Smooth muscle cell (in vitro differentiated cells): ENCODE measurements at regions not wholly inside any gene's neighbourhood (a gene's known extent, or its start where the extent isn't known, plus 50 kb on each side); places are given as distances from the start of the nearest gene placed in this dataset.

Experiments
- DNase-seq: peaks from one replicate; lab custom pipeline; 2025; ENCODE audit not compliant: unreplicated experiment; lab: John Stamatoyannopoulos, UW
- H2AFZ ChIP-seq: fragments of 200-600 bp; sonication (generic); 2 replicates; pipeline ENCODE4 v1.6.0; 2016; ENCODE audit warnings: antibody characterized with exemption, low read depth, mild to moderate bottlenecking
- H3F3A ChIP-seq: fragments of 200-600 bp; sonication (generic); 2 replicates; pipeline ENCODE4 v1.6.0; 2017; ENCODE audit warnings: antibody characterized with exemption, low read depth
- H3K27ac ChIP-seq: fragments of 200-600 bp; sonication (generic); 2 replicates; pipeline ENCODE4 v1.5.1; 2016; ENCODE audit warnings: low read depth, mild to moderate bottlenecking
- H3K27me3 ChIP-seq: fragments of 200-600 bp; sonication (generic); 2 replicates; pipeline ENCODE4 v1.6.1; 2016; ENCODE audit warnings: low read depth, mild to moderate bottlenecking
- H3K36me3 ChIP-seq: fragments of 200-600 bp; sonication (generic); 2 replicates; pipeline ENCODE4 v1.5.1; 2016; ENCODE audit warnings: low read depth
- H3K4me1 ChIP-seq: fragments of 200-600 bp; sonication (generic); 2 replicates; pipeline ENCODE4 v1.5.1; 2016; ENCODE audit warnings: low read depth
- H3K4me2 ChIP-seq: fragments of 200-600 bp; sonication (generic); 2 replicates; pipeline ENCODE4 v1.6.0; 2016; ENCODE audit warnings: mild to moderate bottlenecking
- H3K4me3 ChIP-seq: fragments of 200-600 bp; sonication (generic); 2 replicates; pipeline ENCODE4 v1.5.1; 2016; ENCODE audit warnings: mild to moderate bottlenecking
- H3K79me2 ChIP-seq: fragments of 200-600 bp; sonication (generic); 2 replicates; pipeline ENCODE4 v1.6.0; 2016; ENCODE audit warnings: low read depth, mild to moderate bottlenecking
- H3K9ac ChIP-seq: fragments of 200-600 bp; sonication (generic); 2 replicates; pipeline ENCODE4 v1.6.0; 2016; ENCODE audit warnings: low read depth
- H3K9me3 ChIP-seq: fragments of 200-600 bp; sonication (generic); replicated peaks from 2 replicates; pipeline ENCODE4 v1.5.1; 2016; ENCODE audit warnings: low read depth
- H4K20me1 ChIP-seq: fragments of 200-600 bp; sonication (generic); 2 replicates; pipeline ENCODE4 v1.6.0; 2016; ENCODE audit warnings: low read depth
- CTCF ChIP-seq: fragments of 200-600 bp; sonication (generic); IDR thresholded peaks from 2 replicates; pipeline ENCODE4 v1.5.1; 2017; ENCODE audit warnings: borderline replicate concordance, mild to moderate bottlenecking, antibody characterized with exemption; ENCODE audit not compliant: insufficient read depth, poor library complexity, severe bottlenecking
- WGBS: methylation state at CpG from one replicate; pipeline ENCODE4 v1.1.7; 2016; ENCODE audit warnings: low lambda C conversion rate; 5-methylcytosine and 5-hydroxymethylcytosine counted together

GRCh38 chr9:87243602-87244001, 254.1 kb upstream of the DAPK1 start:
- Histone ChIP-seq H3K36me3 (no peaks in the 10 kb centered on the region), H3K9me3 (no peaks in the 10 kb centered on the region), H3K4me3 (no peak overlapping the region), H3K27me3 (no peaks in the 10 kb centered on the region), H3F3A (no peaks in the 10 kb centered on the region), H3K79me2 (no peaks in the 10 kb centered on the region), H3K4me1 (no peaks in the 10 kb centered on the region), H3K27ac (no peak overlapping the region), H4K20me1 (no peaks in the 10 kb centered on the region), H3K9ac (no peak overlapping the region), H2AFZ (no peak overlapping the region), H3K4me2 (no peak overlapping the region)
- 81% methylated on average over 2 of the region's 2 CpGs for WGBS
- DNase-seq = no peak
- no peak for TF ChIP-seq CTCF

- Histone ChIP-seq H3F3A (no peaks in the 10 kb centered on the region), H3K9ac (no peak overlapping the region), H3K79me2 (no peaks in the 10 kb centered on the region), H3K36me3 (no peaks in the 10 kb centered on the region), H3K27ac (no peak overlapping the region), H3K4me3 (no peak overlapping the region), H3K4me2 (no peak overlapping the region), H2AFZ (no peak overlapping the region), H3K9me3 (no peaks in the 10 kb centered on the region), H3K4me1 (no peaks in the 10 kb centered on the region), H4K20me1 (no peaks in the 10 kb centered on the region), H3K27me3 (no peaks in the 10 kb centered on the region)
- WGBS = 62% methylated on average over 4 of the region's 4 CpGs
- DNase-seq = no peak
- TF ChIP-seq CTCF = no peak
Measured at GRCh38 chr9:87245271-87245670, 252.4 kb upstream of the DAPK1 start.

- Histone ChIP-seq H3K79me2 (no peaks in the 10 kb centered on the region), H3K4me2 (no peak overlapping the region), H3K27me3 (no peaks in the 10 kb centered on the region), H3K27ac (no peak overlapping the region), H3K36me3 (no peaks in the 10 kb centered on the region), H3K4me3 (no peak overlapping the region), H3F3A (no peaks in the 10 kb centered on the region), H3K4me1 (no peaks in the 10 kb centered on the region), H2AFZ (no peak overlapping the region), H4K20me1 (no peaks in the 10 kb centered on the region), H3K9me3 (no peaks in the 10 kb centered on the region), H3K9ac (no peak overlapping the region)
- no peak for TF ChIP-seq CTCF
- WGBS = 97% methylated on average over 5 of the region's 5 CpGs
- no peak for DNase-seq
Measured at GRCh38 chr9:87247097-87247496, 250.6 kb upstream of the DAPK1 start.

GRCh38 chr9:87249029-87249428, 248.6 kb upstream of the DAPK1 start:
- no peak overlapping the region for H3K9ac ChIP-seq
- DNase-seq = no peak
- H3K4me1 ChIP-seq = no peaks in the 10 kb centered on the region
- no peaks in the 10 kb centered on the region for H3F3A ChIP-seq
- H2AFZ ChIP-seq = no peak overlapping the region
- no peak overlapping the region for H3K27ac ChIP-seq
- H3K4me2 ChIP-seq = no peak overlapping the region
- no peaks in the 10 kb centered on the region for H3K79me2 ChIP-seq
- H4K20me1 ChIP-seq = no peaks in the 10 kb centered on the region
- no peaks in the 10 kb centered on the region for H3K36me3 ChIP-seq
- no peaks in the 10 kb centered on the region for H3K9me3 ChIP-seq
- TF ChIP-seq CTCF = no peak
- WGBS = 63% methylated on average over 3 of the region's 3 CpGs
- H3K27me3 ChIP-seq = no peaks in the 10 kb centered on the region
- no peak overlapping the region for H3K4me3 ChIP-seq
